ENCODE measurements at regions not wholly inside any gene's neighbourhood (a gene's known extent, or its start where the extent isn't known, plus 50 kb on each side); places are given as distances from the start of the nearest gene placed in this dataset.

DNA sequence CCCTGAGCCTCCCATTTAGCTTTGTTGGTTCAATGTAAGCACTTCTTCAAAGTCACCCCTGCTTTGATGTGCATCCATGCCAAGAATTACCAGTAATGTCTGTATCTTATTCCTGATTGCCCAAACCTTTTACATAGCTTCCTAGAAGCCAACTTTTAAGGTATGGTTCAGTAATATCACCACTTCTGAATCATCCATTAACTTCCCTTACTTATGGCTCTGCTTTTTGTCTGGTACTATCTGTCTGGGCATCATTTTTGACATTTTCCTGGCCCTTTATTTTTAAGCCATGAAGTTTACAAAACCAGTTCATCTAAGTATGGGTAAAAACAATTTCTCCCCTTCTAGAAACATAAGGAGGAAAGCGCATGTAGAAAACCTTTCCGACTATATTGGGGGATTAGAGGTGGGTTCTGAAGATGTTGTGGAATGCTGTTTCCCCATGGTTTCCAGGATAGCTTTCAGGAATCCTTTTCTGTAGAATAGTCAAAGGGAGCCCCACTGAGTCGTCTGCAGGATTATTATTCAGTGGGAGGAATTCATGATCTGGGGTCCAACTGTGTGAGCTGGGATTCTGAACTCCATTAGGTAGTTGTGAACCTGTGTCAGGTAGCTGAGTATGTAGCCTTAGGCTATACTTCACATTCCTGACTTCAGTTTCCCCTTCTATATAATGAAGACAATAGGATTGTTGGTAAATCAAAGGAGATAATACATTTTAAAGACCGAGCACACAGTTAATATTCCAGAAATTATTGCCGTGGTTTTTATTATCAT, 163.8 kb downstream of the SUCLA2 start:
- TF ChIP-seq, protein P1, sequence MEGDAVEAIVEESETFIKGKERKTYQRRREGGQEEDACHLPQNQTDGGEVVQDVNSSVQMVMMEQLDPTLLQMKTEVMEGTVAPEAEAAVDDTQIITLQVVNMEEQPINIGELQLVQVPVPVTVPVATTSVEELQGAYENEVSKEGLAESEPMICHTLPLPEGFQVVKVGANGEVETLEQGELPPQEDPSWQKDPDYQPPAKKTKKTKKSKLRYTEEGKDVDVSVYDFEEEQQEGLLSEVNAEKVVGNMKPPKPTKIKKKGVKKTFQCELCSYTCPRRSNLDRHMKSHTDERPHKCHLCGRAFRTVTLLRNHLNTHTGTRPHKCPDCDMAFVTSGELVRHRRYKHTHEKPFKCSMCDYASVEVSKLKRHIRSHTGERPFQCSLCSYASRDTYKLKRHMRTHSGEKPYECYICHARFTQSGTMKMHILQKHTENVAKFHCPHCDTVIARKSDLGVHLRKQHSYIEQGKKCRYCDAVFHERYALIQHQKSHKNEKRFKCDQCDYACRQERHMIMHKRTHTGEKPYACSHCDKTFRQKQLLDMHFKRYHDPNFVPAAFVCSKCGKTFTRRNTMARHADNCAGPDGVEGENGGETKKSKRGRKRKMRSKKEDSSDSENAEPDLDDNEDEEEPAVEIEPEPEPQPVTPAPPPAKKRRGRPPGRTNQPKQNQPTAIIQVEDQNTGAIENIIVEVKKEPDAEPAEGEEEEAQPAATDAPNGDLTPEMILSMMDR (IDR thresholded peaks at IDR 0.05): no peak
- TF ChIP-seq POLR2A (IDR thresholded peaks at IDR 0.05): no peak
